Natural killer cell (primary cell): ENCODE measurements at regions not wholly inside any gene's neighbourhood (a gene's known extent, or its start where the extent isn't known, plus 50 kb on each side); places are given as distances from the start of the nearest gene placed in this dataset.

Experiments used
- ATAC-seq, 3 donors: fragments of 150-1000 bp in 2 of 3; fragments of 200-7000 bp in 1 of 3; cut with Tn5 transposase; 1 replicate in 1 of 3; 2 replicates in 2 of 3; pipeline ENCODE4 v1.10.0; 2021; ENCODE audit warnings: mild to moderate bottlenecking in 2 of 3, moderate library complexity in 2 of 3
- DNase-seq, 2 donors: peaks; one replicate each; pipeline versions ENCODE4 v3.0.0 to v3.0.0-alpha.2; 2013 to 2021; ENCODE audit warnings: mixed read lengths in 1 of 2
- H3K27ac ChIP-seq: one replicate; pipeline ENCODE4 v1.5.1; 2013; ENCODE audit warnings: mild to moderate bottlenecking, low read length
- H3K27me3 ChIP-seq: one replicate; pipeline ENCODE4 v1.6.1; 2013; ENCODE audit warnings: low read length; ENCODE audit not compliant: control insufficient read depth, insufficient read depth
- H3K36me3 ChIP-seq: one replicate; pipeline ENCODE4 v1.6.1; 2013; ENCODE audit warnings: low read length; ENCODE audit not compliant: control insufficient read depth, insufficient read depth
- H3K4me1 ChIP-seq: one replicate; pipeline ENCODE4 v1.6.1; 2013; ENCODE audit warnings: low read length; ENCODE audit not compliant: control insufficient read depth, insufficient read depth
- H3K4me3 ChIP-seq: one replicate; pipeline ENCODE4 v1.5.1; 2013; ENCODE audit warnings: low read length
- H3K9me3 ChIP-seq: one replicate; pipeline ENCODE4 v1.6.1; 2013; ENCODE audit warnings: low read length; ENCODE audit not compliant: control insufficient read depth, insufficient read depth
- H3K27ac Mint-ChIP-seq, 2 donors: one replicate each; pipeline ENCODE4 v1.8.0; 2022; ENCODE audit warnings: mild to moderate bottlenecking in 2 of 2, mixed read lengths in 2 of 2, moderate library complexity in 1 of 2
- H3K27me3 Mint-ChIP-seq, 2 donors: one replicate each; pipeline ENCODE4 v1.8.0; 2022; ENCODE audit warnings: low read depth in 2 of 2, mixed read lengths in 2 of 2
- H3K36me3 Mint-ChIP-seq: one replicate; pipeline ENCODE4 v1.8.0; 2022; ENCODE audit warnings: mixed read lengths
- H3K4me1 Mint-ChIP-seq, 2 donors: one replicate each; pipeline ENCODE4 v1.8.0; 2022; ENCODE audit warnings: mixed read lengths in 2 of 2
- H3K4me3 Mint-ChIP-seq: one replicate; pipeline ENCODE4 v1.8.0; 2022; ENCODE audit warnings: mild to moderate bottlenecking, moderate library complexity, mixed read lengths
- H3K9me3 Mint-ChIP-seq, 2 donors: one replicate each; pipeline ENCODE4 v1.8.0; 2022; ENCODE audit warnings: mixed read lengths in 2 of 2
- WGBS: methylation state at CpG from one replicate; pipeline ENCODE4 v1.1.7; 2013; ENCODE audit warnings: missing lambda C conversion rate; ENCODE audit not compliant: insufficient coverage; 5-methylcytosine and 5-hydroxymethylcytosine counted together
- intact Hi-C: fragments of 100-400 bp; cut with micrococcal nuclease; formaldehyde crosslinking; loops from one replicate; pipeline ENCODE4 v1.14.2; 2022
- TF ChIP-seq, protein P1 (sequence below): fragments of 200-600 bp; IDR thresholded peaks from one replicate; pipeline ENCODE4 v1.8.0; 2022; ENCODE audit warnings: antibody characterized with exemption

DNA sequence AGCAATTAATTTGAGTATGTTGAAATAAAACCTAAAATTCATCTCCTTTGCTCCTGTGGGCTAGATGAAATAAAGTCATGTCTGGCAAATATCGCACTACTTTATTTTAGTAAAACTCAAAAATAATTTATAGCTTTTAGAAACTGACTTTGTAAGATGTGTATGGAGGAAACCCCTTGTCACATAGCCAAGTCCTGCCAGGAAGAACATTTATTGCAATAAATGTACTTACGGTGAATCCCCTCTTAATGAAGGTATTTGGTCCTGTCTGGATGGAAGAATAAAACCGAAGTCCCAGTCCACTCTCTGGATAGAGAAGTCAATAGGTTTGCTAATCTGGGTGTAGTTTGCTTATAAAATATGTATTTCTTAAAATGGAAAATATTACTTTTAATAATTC lies 1226.8 kb upstream of the MAP3K7 start:
- ATAC-seq (no peak), DNase-seq (no peak)
- TF ChIP-seq, protein P1, sequence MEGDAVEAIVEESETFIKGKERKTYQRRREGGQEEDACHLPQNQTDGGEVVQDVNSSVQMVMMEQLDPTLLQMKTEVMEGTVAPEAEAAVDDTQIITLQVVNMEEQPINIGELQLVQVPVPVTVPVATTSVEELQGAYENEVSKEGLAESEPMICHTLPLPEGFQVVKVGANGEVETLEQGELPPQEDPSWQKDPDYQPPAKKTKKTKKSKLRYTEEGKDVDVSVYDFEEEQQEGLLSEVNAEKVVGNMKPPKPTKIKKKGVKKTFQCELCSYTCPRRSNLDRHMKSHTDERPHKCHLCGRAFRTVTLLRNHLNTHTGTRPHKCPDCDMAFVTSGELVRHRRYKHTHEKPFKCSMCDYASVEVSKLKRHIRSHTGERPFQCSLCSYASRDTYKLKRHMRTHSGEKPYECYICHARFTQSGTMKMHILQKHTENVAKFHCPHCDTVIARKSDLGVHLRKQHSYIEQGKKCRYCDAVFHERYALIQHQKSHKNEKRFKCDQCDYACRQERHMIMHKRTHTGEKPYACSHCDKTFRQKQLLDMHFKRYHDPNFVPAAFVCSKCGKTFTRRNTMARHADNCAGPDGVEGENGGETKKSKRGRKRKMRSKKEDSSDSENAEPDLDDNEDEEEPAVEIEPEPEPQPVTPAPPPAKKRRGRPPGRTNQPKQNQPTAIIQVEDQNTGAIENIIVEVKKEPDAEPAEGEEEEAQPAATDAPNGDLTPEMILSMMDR = no peak
- no peak overlapping the region for H3K27ac Mint-ChIP-seq
- no peaks in the 10 kb centered on the region for H3K4me1 Mint-ChIP-seq
- intact Hi-C loops = no loop called here
- Histone ChIP-seq H3K36me3 (no peaks in the 10 kb centered on the region), H3K4me1 (no peaks in the 10 kb centered on the region), H3K9me3 (no peaks in the 10 kb centered on the region), H3K4me3 (no peak overlapping the region), H3K27ac (no peak overlapping the region), H3K27me3 (no peaks in the 10 kb centered on the region)
- no peaks in the 10 kb centered on the region for H3K36me3 Mint-ChIP-seq
- H3K4me3 Mint-ChIP-seq = no peak overlapping the region
- H3K9me3 Mint-ChIP-seq = peaks cover 6 to 23% of the 10 kb centered on the region in 2 donors
- WGBS = 18% methylated on average over 1 of the region's 3 CpGs
- no peaks in the 10 kb centered on the region for H3K27me3 Mint-ChIP-seq

GRCh38 chr6:91812596-91813274 lies 1225.9 kb upstream of the MAP3K7 start:
- Mint-ChIP-seq H3K4me1 (no peaks in the 10 kb centered on the region), H3K27me3 (no peaks in the 10 kb centered on the region), H3K9me3 (peaks cover 6 to 23% of the 10 kb centered on the region in 2 donors), H3K27ac (no peak overlapping the region), H3K36me3 (no peaks in the 10 kb centered on the region), H3K4me3 (no peak overlapping the region)
- Histone ChIP-seq H3K27ac (no peak overlapping the region), H3K9me3 (no peaks in the 10 kb centered on the region), H3K36me3 (no peaks in the 10 kb centered on the region), H3K4me1 (no peaks in the 10 kb centered on the region), H3K4me3 (no peak overlapping the region), H3K27me3 (no peaks in the 10 kb centered on the region)
- intact Hi-C loops = no loop called here
- TF ChIP-seq, protein P1 = no peak
- DNase-seq = no peak
- 0% methylated on average over 1 of the region's 1 CpG for WGBS
- no peak for ATAC-seq

GRCh38 chr6:91804981-91805380 lies 1218.1 kb upstream of the MAP3K7 start:
- Histone ChIP-seq H3K4me1 (no peaks in the 10 kb centered on the region), H3K27me3 (no peaks in the 10 kb centered on the region), H3K27ac (no peak overlapping the region), H3K36me3 (no peaks in the 10 kb centered on the region), H3K9me3 (no peaks in the 10 kb centered on the region), H3K4me3 (no peak overlapping the region)
- Mint-ChIP-seq H3K4me1 (no peaks in the 10 kb centered on the region), H3K27ac (no peak overlapping the region), H3K36me3 (peaks cover 8% of the 10 kb centered on the region), H3K27me3 (no peaks in the 10 kb centered on the region), H3K9me3 (peaks cover 14 to 22% of the 10 kb centered on the region in 2 donors), H3K4me3 (no peak overlapping the region)
- DNase-seq (no peak), ATAC-seq (no peak)
- 95% methylated on average over 3 of the region's 3 CpGs for WGBS
- TF ChIP-seq, protein P1 = no peak
- intact Hi-C loops = no loop called here

DNA sequence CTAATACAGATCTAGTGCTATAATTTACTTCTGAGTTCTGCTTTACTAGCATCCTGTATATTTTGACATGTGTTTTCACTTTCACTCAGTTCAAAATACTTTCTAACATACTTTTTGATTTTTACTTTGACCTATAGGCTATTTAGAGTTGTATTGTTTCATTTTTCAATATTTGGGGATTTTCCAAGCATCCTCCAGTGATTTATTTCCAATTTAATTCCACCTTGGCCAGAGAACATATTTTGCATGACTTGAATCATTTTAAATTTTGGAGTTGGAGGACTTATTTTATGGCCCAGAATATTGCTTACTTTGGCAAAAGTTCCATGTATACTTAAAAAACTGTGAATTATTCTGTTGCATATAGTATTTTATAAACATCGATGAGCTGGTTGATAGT lies 1215.6 kb upstream of the MAP3K7 start:
- no peaks in the 10 kb centered on the region for H3K36me3 ChIP-seq
- Mint-ChIP-seq H3K27ac (no peak overlapping the region), H3K4me1 (no peaks in the 10 kb centered on the region), H3K36me3 (peaks cover 8% of the 10 kb centered on the region), H3K4me3 (no peak overlapping the region), H3K27me3 (no peaks in the 10 kb centered on the region), H3K9me3 (peaks cover 16 to 18% of the 10 kb centered on the region in 2 donors)
- TF ChIP-seq, protein P1 = no peak
- no peak overlapping the region for H3K27ac ChIP-seq
- H3K4me3 ChIP-seq = no peak overlapping the region
- H3K27me3 ChIP-seq = no peaks in the 10 kb centered on the region
- H3K4me1 ChIP-seq = no peaks in the 10 kb centered on the region
- DNase-seq (no peak), ATAC-seq (no peak)
- no peaks in the 10 kb centered on the region for H3K9me3 ChIP-seq
- intact Hi-C loops = no loop called here
- no CpG with 5 or more reads among the region's 1 CpG for WGBS
